GM23338 (cell line): ENCODE measurements at regions not wholly inside any gene's neighbourhood (a gene's known extent, or its start where the extent isn't known, plus 50 kb on each side); places are given as distances from the start of the nearest gene placed in this dataset.

ENCODE experiments used
- CREB1 ChIP-seq: fragments of 250-450 bp; sonication (Bioruptor Pico); IDR thresholded peaks from 2 replicates; pipeline ENCODE4 v1.5.0; 2020; ENCODE audit warnings: low read depth, mild to moderate bottlenecking, moderate library complexity
- CTCF ChIP-seq, 2 experiments: fragments of 200-600 bp in 1 of 2; sonication (generic) in 1 of 2; conservative IDR thresholded peaks; 2 replicates each; pipeline versions ENCODE4 v1.5.1 to v1.6.1; 2016 to 2017; ENCODE audit warnings: antibody characterized with exemption in 2 of 2, low read depth in 2 of 2, mild to moderate bottlenecking in 2 of 2, moderate library complexity in 1 of 2
- ETS1 ChIP-seq: IDR thresholded peaks from 2 replicates; pipeline ENCODE4 v1.6.1; 2016; ENCODE audit warnings: antibody characterized with exemption
- EZH2 ChIP-seq: fragments of 200-600 bp; sonication (generic); IDR thresholded peaks from one replicate; pipeline ENCODE4 v1.8.0; 2017; ENCODE audit warnings: antibody characterized with exemption, mild to moderate bottlenecking, low read depth; ENCODE audit not compliant: unreplicated experiment
- EZH2phosphoT487 ChIP-seq: fragments of 200-600 bp; sonication (generic); IDR thresholded peaks from one replicate; pipeline ENCODE4 v1.8.1; 2018; ENCODE audit warnings: antibody characterized with exemption; ENCODE audit not compliant: unreplicated experiment
- JUNB ChIP-seq: IDR thresholded peaks from one replicate; pipeline ENCODE4 v1.6.1; 2016; ENCODE audit warnings: antibody characterized with exemption; ENCODE audit not compliant: unreplicated experiment
- POLR2AphosphoS5 ChIP-seq: IDR thresholded peaks from 2 replicates; pipeline ENCODE4 v1.6.1; 2016; ENCODE audit warnings: antibody characterized with exemption, low read depth
- REST ChIP-seq: IDR thresholded peaks from one replicate; pipeline ENCODE4 v1.6.1; 2018; ENCODE audit warnings: antibody characterized with exemption; ENCODE audit not compliant: unreplicated experiment
- STAT1 ChIP-seq: IDR thresholded peaks from one replicate; pipeline ENCODE4 v1.6.1; 2016; ENCODE audit warnings: antibody characterized with exemption; ENCODE audit not compliant: unreplicated experiment
- ZNF114 ChIP-seq: fragments of 250-450 bp; sonication (Bioruptor Pico); IDR thresholded peaks from 2 replicates; pipeline ENCODE4 v1.5.0; 2020; ENCODE audit warnings: mild to moderate bottlenecking, moderate library complexity
- ZNF462 ChIP-seq: fragments of 250-450 bp; sonication (Bioruptor Pico); IDR thresholded peaks from 2 replicates; pipeline ENCODE4 v1.5.0; 2020; ENCODE audit warnings: mild to moderate bottlenecking, moderate library complexity

GRCh38 chr5:96602776-96603175, 59.4 kb upstream of the CAST start:
- TF ChIP-seq CTCF (conservative IDR thresholded peaks at IDR 0.05; ENCODE audit: low read depth in 2 of 2) (no peak), POLR2AphosphoS5 (no peak), EZH2 (no peak), EZH2phosphoT487 (no peak), REST (no peak), JUNB (no peak), ETS1 (no peak), CREB1 (CRISPR knock-in tag) (no peak), STAT1 (no peak), ZNF462 (CRISPR knock-in tag) (no peak), ZNF114 (CRISPR knock-in tag) (no peak)
